PFSK-1 (cell line): ENCODE measurements at regions not wholly inside any gene's neighbourhood (a gene's known extent, or its start where the extent isn't known, plus 50 kb on each side); places are given as distances from the start of the nearest gene placed in this dataset.

ENCODE experiments used
- POLR2AphosphoS5 ChIP-seq: IDR thresholded peaks from 2 replicates; pipeline ENCODE4 v1.6.1; 2012; ENCODE audit warnings: low read depth, mild to moderate bottlenecking, control low read depth, low read length, moderate library complexity
- TAF1 ChIP-seq: IDR thresholded peaks from 2 replicates; pipeline ENCODE4 v1.6.1; 2012; ENCODE audit warnings: low read length, control low read depth, borderline replicate concordance; ENCODE audit not compliant: insufficient read depth

GRCh38 chr11:135062994-135063393 lies 651.0 kb upstream of the B3GAT1 start:
- TF ChIP-seq POLR2AphosphoS5 (no peak), TAF1 (no peak)
